Iris pigment epithelial cell (primary cell): ENCODE measurements at regions not wholly inside any gene's neighbourhood (a gene's known extent, or its start where the extent isn't known, plus 50 kb on each side); places are given as distances from the start of the nearest gene placed in this dataset.
"Not testable (repeated sequence)": the region's sequence is repeated elsewhere in the genome, so short reads cannot be mapped to it uniquely, and the experiment has no call there.

Source experiments
- DNase-seq: peaks from one replicate; pipeline ENCODE4 v3.0.0-alpha.2; 2011; ENCODE audit warnings: low read depth

- no peak for DNase-seq
These were observed 716.9 kb downstream of the ZBBX start for GRCh38 chr3:166663194-166663593.

- no peak for DNase-seq
These were observed 718.5 kb downstream of the ZBBX start for GRCh38 chr3:166661621-166662020.

DNA sequence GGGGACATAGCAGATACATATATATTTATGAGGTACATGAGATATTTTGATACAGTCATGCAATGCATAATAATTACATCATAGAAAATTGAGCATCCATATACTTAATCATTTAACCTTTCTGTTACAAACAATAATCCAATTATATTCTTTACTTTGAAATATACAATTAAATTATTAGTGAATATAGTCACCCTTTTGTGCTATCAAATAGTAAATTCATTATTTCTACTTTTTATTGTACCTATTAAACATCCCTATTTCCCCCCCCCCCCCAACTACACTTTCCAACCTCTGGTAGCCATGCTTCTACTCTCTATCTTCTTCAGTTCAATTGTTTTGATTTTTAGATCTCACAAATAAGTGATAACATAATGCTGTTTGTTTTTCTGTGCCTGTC is 719.1 kb downstream of the ZBBX start:
- DNase-seq, result no peak

DNA sequence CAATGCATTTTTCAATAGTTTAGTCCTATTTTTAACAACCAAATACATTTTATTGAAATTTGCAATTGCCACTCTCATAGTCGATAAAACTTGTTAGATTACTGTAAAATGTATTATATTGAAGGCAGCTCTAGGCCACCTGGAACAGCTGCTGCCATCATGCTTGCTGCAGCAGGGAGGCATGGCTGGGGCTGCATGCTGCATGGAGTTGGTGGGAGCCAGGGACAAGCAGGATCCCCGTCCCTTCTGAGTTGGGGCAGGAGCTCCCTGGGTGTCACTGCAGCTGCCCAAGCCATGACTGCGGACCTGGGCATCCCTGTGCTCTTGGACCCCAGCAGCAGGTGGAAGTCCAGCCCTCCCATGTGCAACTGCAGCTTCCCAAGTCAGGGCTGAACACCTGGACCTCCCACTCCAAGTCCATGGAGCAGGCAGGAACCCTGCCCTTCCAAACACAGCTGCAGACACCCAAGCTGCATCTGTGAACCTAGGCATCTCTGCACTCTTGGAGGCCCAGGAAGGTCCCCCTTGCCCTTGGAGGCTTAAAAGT is 742.0 kb downstream of the ZBBX start:
- DNase-seq, result no peak

DNA sequence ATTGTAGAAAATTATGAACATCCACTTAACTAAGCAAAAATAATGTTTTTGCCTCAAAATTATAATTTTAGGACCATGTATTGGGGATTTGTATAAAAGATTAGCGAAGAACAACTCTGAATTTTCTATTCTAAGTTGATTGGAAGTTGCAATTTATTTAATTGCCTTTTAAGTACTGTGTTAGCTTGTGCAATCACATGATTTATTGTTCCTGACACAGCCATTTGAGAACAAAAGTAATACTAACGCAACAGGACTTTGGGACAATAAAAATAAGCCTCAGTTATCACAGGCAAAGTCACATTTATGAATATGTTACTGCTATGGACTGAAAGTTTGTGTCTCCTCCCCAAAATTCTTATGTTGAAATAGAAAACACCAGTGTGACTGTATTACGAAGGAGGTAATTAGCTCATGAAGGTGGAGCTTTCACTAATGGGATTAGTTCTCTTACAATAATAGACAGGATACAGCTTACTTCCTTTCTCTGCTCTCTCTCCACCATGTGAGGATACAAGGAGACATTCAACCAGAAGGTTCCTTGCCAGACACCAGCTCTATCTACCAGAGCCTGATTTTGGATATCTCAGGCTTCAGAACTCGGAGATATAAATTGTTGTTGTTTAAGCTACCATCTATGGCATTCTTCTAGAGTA is 745.9 kb downstream of the ZBBX start:
- no peak for DNase-seq

DNA sequence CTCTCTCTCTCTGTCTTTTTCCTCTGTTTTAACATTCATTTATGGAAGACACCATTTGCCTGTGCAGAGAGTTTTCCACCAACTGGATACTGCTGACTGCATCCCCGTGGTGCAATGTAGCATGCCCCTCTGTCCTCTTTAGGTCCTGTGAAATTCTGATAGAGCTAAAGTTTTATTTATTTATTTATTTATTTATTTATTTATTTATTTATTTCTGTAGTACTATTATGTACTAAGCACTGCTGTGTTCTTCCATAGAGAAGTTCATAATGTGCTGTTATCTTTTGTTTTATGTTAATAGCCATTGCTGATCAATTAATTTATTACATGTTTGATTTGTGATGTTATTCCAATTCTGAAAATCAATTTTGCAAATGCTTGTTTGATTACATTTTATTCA is 749.9 kb downstream of the ZBBX start:
- DNase-seq, result no peak

DNA sequence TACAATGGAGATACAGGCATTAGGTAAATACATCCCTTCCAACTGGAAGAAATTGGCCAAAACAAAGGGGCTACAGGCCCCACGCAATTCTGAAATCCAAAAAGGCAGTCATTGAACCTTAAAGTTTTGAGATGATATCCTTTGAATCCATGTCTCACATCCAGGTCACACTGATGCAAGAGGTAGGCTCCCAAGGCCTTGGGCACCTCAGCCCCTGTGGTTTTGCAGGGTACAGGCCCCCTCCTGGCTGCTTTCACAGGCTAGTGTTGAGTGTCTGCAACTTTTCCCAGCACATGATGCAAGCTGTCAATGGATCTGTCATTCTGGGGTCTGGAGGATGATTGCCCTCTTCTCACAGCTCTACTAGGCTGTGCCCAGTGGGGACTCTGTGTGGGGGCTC is 766.7 kb downstream of the ZBBX start:
- no peak for DNase-seq

DNA sequence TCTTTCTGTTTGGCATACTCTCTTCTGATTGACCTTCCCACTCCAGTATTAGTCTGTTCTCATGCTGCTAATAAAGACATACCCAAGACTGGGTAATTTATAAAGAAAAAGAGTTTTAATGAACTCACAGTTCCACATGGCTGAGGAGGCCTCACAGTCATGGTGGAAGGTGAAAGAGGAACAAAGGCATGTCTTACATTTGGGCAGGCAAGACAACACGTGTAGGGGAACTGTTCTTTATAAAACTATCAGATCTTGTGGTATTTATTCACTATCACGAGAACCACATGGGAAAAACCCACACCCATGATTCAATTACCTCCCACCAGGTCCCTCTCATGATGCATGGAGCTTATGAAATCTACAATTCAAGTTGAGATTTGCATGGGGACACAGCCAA is 767.3 kb downstream of the ZBBX start:
- DNase-seq, result not testable (repeated sequence)

DNA sequence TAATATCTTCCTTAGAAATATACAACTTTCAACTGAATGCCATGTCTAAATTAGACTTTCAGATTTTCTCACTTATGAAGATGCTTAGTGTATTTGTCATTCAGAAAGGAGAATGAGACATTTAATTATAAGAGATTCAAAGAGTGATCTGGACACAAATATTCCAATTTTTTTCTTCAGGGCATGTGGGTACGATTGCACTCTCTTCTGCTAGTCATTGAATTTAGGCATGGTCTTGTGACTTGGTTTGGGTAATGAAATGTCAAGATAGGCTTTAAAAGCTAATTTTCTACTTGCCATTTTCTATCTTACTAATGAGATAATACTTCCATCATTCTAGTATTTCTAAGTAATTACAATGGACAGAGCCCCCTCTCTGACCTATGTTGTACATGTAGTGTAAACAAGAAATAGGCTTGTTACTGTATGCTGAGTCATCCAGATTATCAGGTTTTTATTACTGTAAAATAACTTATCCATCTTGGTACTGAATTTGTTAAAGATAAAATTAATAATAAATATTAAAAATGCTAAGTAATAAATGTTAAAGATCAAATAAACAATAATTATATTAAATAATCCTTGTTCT is 770.8 kb upstream of the BCHE start:
- no peak for DNase-seq

DNA sequence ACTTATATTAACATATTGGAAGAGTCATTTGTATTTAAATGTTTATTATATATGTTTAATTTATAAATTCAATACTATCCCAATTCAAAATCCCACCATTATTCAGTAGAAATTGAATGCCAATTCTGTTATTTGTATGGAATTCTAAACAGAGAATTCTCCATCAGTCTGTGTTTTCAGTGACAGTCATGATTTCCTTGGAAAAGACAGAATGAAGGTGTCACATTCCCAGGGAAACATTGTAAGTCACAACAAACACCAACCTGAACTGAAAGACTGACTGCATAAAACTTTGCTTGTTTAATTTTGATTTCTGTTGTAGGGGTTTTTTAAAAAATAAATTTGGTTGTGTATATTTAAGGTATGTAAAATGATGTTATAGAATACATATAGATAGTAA is 769.8 kb upstream of the BCHE start:
- no peak for DNase-seq

DNA sequence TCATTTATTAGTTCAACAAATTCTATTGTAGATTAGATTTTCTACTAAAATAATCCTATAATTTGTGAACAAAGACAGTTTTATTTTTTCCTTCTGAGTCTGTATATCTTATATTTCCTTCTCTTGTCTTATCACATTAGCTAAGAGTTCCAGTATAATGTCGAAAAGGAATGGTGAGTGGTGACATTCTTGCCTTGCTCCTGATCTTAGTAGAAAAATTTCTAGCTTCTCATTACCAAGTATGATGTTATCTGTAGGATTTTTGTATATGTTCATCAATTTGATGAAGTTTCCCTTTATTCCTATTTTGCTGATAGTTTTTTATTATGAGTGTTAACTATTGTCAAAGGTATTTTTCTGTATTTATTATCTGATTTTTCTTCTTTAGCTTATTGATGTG is 756.6 kb upstream of the BCHE start:
- DNase-seq, result no peak

- DNase-seq, result no peak
These were observed 745.0 kb upstream of the BCHE start for GRCh38 chr3:166582236-166582635.

DNA sequence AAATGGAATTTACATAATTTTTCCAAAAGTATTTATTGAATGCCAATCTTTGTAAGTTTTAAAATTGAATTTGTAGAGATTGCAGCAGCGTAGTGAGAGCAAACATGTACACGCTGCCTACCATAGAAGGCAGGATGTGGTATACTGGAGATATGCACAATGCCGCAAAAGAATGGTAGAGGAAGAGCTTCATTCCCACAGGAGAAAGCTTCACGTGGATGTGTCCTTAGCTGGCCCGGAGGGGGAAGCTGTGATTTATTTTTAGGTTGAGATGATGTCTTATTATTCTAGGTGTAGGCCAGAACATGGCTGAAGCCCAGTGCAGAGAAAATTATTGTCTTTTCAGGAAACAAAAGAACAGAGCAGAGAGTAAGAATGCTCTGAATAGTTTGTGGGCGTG is 743.3 kb upstream of the BCHE start:
- no peak for DNase-seq

DNA sequence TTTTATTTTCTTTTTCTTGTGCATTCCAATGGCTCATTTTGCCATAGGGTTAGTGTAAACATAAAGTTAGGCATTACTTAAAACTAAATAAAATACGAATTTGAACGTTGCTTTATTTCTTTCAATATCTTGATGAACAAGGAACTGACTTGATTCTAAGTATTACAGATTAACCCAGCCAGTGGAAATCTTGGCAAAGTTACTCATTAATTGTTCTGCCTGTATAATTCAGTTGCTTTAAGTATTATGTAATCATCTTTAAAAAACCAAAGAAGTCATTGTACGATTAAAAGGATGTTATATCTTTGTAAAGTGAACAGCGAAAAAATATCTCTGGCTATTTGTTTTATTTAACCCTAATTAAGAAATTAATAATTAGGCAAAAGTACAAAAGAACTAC is 737.9 kb upstream of the BCHE start:
- DNase-seq, result no peak

DNA sequence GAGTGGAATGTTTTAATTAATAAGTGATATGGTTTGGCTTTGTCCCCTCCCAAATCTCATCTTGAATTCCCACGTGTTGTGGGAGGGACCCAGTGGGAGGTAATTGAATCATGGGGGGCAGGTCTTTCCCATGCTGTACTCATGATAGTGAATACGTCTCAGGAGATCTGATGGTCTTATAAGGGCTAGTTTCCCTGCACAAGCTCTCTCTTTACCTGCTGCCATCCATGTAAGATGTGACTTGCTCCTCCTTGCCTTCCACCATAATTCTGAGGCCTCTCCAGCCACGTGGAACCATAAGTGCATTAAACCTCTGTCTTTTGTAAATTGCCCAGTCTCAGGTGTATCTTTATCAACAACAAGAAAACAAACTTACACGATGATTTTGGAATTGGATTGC is 734.5 kb upstream of the BCHE start:
- DNase-seq, result not testable (repeated sequence)

GRCh38 chr3:166570102-166570501 is 732.9 kb upstream of the BCHE start:
- DNase-seq, result no peak

DNA sequence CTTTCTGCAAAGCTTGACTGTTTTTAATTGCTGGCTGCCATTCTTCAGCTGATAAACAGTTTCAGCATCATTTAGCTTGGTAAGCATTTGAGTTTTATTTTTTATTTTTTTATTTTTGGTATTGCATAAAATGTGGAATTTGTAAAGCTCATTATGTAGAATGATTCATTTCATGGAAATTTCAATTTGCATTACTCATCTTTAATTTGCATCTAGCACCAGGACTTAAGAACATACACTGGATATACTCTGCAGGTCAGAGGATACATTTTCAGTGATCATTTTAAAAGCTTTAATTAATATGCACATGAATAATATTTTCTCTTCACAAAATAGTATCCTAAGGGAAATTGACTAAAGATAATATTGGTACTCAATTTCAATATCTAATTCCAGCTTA is 732.4 kb upstream of the BCHE start:
- no peak for DNase-seq

DNA sequence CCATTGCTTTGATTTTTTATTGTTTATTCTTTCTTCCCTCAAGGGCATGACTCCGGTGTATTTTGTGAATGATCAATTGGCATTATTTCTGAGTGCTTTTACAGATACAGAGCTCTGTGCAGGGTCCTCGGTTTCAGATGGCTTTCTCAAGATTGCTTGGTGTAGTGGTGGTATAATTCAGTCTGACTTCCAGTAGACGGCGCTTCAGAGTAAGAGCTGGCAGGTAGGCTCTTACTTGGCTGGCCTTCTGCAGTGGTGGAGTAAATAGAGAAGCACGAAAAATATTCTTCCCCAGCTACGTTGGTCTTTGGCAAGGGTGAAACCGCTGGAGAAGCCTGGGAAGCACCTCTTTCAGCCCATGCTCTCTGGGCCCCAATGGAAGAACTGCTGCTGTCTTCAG is 723.0 kb upstream of the BCHE start:
- no peak for DNase-seq

DNA sequence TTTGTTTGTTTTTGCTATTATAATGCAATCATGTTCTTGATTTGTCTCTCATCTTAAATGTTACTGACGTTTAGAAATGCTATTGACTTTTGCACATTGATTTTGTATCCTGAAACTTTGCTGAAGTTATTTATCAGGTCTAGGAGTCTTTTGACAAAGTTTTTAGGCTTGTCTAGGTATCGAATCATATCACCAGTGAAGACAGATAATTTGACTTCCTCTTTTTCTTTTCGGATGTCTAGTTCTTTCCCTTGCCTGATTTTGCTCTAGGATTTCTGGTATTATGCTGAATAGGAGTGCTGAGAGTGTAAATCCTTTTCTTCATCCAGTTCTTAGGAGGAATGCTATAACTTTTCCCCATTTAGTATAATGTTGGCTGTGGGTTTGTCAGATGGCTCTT is 719.7 kb upstream of the BCHE start:
- DNase-seq, result no peak

DNA sequence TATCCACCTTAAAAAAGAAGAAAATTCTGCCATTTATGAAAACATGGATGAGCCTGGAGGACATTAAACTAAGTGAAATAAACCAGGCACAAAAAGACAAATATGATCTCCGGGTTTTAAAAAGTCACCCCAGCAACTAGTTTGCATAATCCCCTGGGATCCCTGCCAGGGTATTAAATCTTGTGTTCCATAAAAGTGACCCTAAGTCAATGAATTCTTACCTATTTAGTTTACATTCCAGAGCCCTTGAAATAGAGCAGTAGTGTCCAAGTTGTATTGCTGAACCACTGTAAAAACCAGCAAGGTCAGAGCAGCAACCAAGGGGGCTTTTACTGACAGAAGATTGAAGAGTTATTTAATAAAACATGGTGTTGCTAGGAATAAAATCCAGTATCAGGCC is 716.8 kb upstream of the BCHE start:
- peak; percentile 0 for DNase-seq

- DNase-seq, result no peak
These were observed 696.5 kb upstream of the BCHE start for GRCh38 chr3:166533740-166534139.

DNA sequence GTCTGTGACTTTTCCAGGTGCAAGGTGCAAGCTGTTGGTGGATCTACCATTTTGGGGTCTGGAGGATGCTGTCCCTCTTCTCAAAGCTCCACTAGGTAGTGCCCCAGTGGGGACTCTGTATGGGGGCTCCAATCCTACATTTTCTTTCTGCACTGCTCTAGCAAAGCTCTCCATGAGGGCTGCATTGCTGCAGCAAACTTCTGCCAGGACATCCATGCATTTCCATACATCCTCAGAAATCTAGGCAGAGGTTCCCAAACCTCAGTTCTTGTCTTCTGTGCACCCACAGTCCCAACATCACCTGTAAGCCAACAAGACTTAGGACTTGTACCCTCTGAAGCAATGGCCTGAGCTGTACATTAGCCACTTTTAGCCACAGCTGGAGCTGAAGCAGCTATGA is 694.5 kb upstream of the BCHE start:
- DNase-seq, result no peak

GRCh38 chr3:166527325-166527724 is 690.1 kb upstream of the BCHE start:
- DNase-seq, result peak; percentile 11

- DNase-seq, result no peak
These were observed 689.7 kb upstream of the BCHE start for GRCh38 chr3:166526881-166527280.
